HL-60 (cell line): ENCODE measurements at regions not wholly inside any gene's neighbourhood (a gene's known extent, or its start where the extent isn't known, plus 50 kb on each side); places are given as distances from the start of the nearest gene placed in this dataset.

ENCODE experiments used
- DNase-seq, 2 experiments: peaks; one replicate each; pipeline ENCODE4 v3.0.0-alpha.2; 2010 to 2020; ENCODE audit warnings: low read depth in 1 of 2, low spot score in 1 of 2
- H3K27ac ChIP-seq: fragments of 250-450 bp; sonication (Bioruptor Pico); replicated peaks from 2 replicates; pipeline ENCODE4 v1.5.1; 2020; ENCODE audit warnings: mild to moderate bottlenecking, moderate library complexity
- H3K27me3 ChIP-seq: fragments of 250-450 bp; sonication (Bioruptor Pico); 2 replicates; pipeline ENCODE4 v1.5.1; 2021; ENCODE audit warnings: mild to moderate bottlenecking, moderate library complexity; ENCODE audit not compliant: insufficient read depth, poor library complexity, severe bottlenecking
- H3K4me3 ChIP-seq: replicated peaks from 2 replicates; pipeline ENCODE4 v1.5.1; 2011; ENCODE audit warnings: mild to moderate bottlenecking, control low read depth, low read length; ENCODE audit not compliant: insufficient read depth
- CTCF ChIP-seq: IDR thresholded peaks from one replicate; pipeline ENCODE4 v1.5.1; 2011; ENCODE audit warnings: low read length, control low read depth, inconsistent platforms; ENCODE audit not compliant: insufficient read depth
- GABPA ChIP-seq: IDR thresholded peaks from 2 replicates; pipeline ENCODE4 v1.6.1; 2012; ENCODE audit warnings: low read depth
- POLR2AphosphoS5 ChIP-seq: IDR thresholded peaks from 2 replicates; pipeline ENCODE4 v1.6.1; 2012; ENCODE audit warnings: low read depth
- REST ChIP-seq: IDR thresholded peaks from 2 replicates; pipeline ENCODE4 v1.6.1; 2012; ENCODE audit warnings: low read depth; ENCODE audit not compliant: insufficient replicate concordance
- SPI1 ChIP-seq: IDR thresholded peaks from 2 replicates; pipeline ENCODE4 v1.6.1; 2012; ENCODE audit warnings: low read depth, mild to moderate bottlenecking, borderline replicate concordance

- TF ChIP-seq POLR2AphosphoS5 (no peak), SPI1 (no peak), REST (no peak), GABPA (no peak), CTCF (no peak)
- Histone ChIP-seq H3K27ac (no peak overlapping the region), H3K4me3 (no peak overlapping the region), H3K27me3 (no peaks in the 10 kb centered on the region)
- no peak for DNase-seq
Measured at GRCh38 chr4:131635191-131635590, 1513.9 kb upstream of the PCDH10 start.

GRCh38 chr4:131638781-131639180 is 1510.3 kb upstream of the PCDH10 start:
- no peaks in the 10 kb centered on the region for H3K27me3 ChIP-seq
- DNase-seq = no peak

GRCh38 chr4:131644619-131645018 is 1504.5 kb upstream of the PCDH10 start:
- DNase-seq = no peak

More at GRCh38 chr4:131638781-131639180, 1510.3 kb upstream of the PCDH10 start:
- Histone ChIP-seq H3K4me3 (no peak overlapping the region), H3K27ac (no peak overlapping the region)
- TF ChIP-seq CTCF = no peak
- no peak for TF ChIP-seq GABPA
- no peak for TF ChIP-seq POLR2AphosphoS5
- TF ChIP-seq REST = no peak
- no peak for TF ChIP-seq SPI1

More at GRCh38 chr4:131644619-131645018, 1504.5 kb upstream of the PCDH10 start:
- no peak for TF ChIP-seq SPI1
- TF ChIP-seq POLR2AphosphoS5 = no peak
- TF ChIP-seq CTCF = no peak
- TF ChIP-seq REST = no peak
- TF ChIP-seq GABPA = no peak
- no peak overlapping the region for H3K27ac ChIP-seq
- H3K27me3 ChIP-seq = no peaks in the 10 kb centered on the region
- no peak overlapping the region for H3K4me3 ChIP-seq
